GM12878 (cell line): ENCODE measurements at regions not wholly inside any gene's neighbourhood (a gene's known extent, or its start where the extent isn't known, plus 50 kb on each side); places are given as distances from the start of the nearest gene placed in this dataset.

Source experiments
- ATAC-seq: fragments of 200-7000 bp; cut with Tn5 transposase; 3 replicates; pipeline ENCODE4 v1.9.1; 2020; ENCODE audit warnings: mild to moderate bottlenecking, moderate library complexity
- BruUV-seq: library from RNA; stranded (reverse); fragments of 400-500 nt; replicated peaks from 2 replicates; lab custom pipeline; 2021; lab: Mats Ljungman, UMichigan
- CTCF ChIA-PET: fragments of 300-600 bp; sonication (Branson Sonifier 250); formaldehyde crosslinking; extraction: SDS; loops from one replicate; lab custom pipeline; 2021; ENCODE audit warnings: inconsistent platforms; lab: Yijun Ruan, JAX
- POLR2A ChIA-PET: fragments of 350-600 bp; formaldehyde crosslinking; extraction: SDS; loops from one replicate; lab custom pipeline; 2021; ENCODE audit warnings: inconsistent platforms; lab: Charles Lee
- RAD21 ChIA-PET: fragments of 300-600 bp; sonication (Branson Sonifier 250); formaldehyde crosslinking; loops from one replicate; lab custom pipeline; 2023; ENCODE audit warnings: antibody characterized with exemption; ENCODE audit not compliant: unreplicated experiment; lab: Charles Lee
- SMC1A ChIA-PET: fragments of 300-600 bp; sonication (Branson Sonifier 250); formaldehyde crosslinking; loops from one replicate; lab custom pipeline; 2023; ENCODE audit not compliant: unreplicated experiment, uncharacterized antibody; lab: Charles Lee
- DNase-seq: peaks from one replicate; pipeline ENCODE4 v3.0.0-alpha.2; 2011; ENCODE audit warnings: low read depth, low spot score
- FAIRE-seq: peaks from 3 replicates; lab custom pipeline; 2011; peaks lifted over from hg19 to GRCh38; lab: Jason Lieb, UNC
- H2AFZ ChIP-seq: 2 replicates; pipeline ENCODE4 v1.6.0; 2011; ENCODE audit warnings: low read depth, low read length, control low read depth; ENCODE audit not compliant: control insufficient read depth
- H3K27ac ChIP-seq: 2 replicates; pipeline ENCODE4 v1.5.1; 2011; ENCODE audit warnings: control low read depth; ENCODE audit not compliant: control insufficient read depth, insufficient read depth
- H3K27me3 ChIP-seq, 2 experiments: replicated peaks in 1 of 2; 2 replicates each; pipeline versions ENCODE4 v1.6.0 to v1.6.1; 2011; ENCODE audit warnings: low read length in 1 of 2; ENCODE audit not compliant: control insufficient read depth in 2 of 2, insufficient read depth in 2 of 2
- H3K36me3 ChIP-seq, 2 experiments: 2 replicates each; pipeline ENCODE4 v1.5.1; 2011; ENCODE audit warnings: low read length in 1 of 2; ENCODE audit not compliant: control insufficient read depth in 2 of 2, insufficient read depth in 2 of 2
- H3K4me1 ChIP-seq: 2 replicates; pipeline ENCODE4 v1.6.1; 2011; ENCODE audit warnings: mild to moderate bottlenecking, low read length, moderate library complexity, mixed read lengths; ENCODE audit not compliant: control insufficient read depth, insufficient read depth
- H3K4me2 ChIP-seq: 2 replicates; pipeline ENCODE4 v1.6.0; 2011; ENCODE audit warnings: control low read depth; ENCODE audit not compliant: control insufficient read depth, insufficient read depth
- H3K4me3 ChIP-seq: fragments of 200-600 bp; sonication (generic); 2 replicates; pipeline ENCODE4 v1.5.1; 2016
- H3K79me2 ChIP-seq: 2 replicates; pipeline ENCODE4 v1.6.0; 2011; ENCODE audit warnings: low read length; ENCODE audit not compliant: control insufficient read depth, insufficient read depth
- H3K9ac ChIP-seq: 2 replicates; pipeline ENCODE4 v1.8.0; 2011; ENCODE audit warnings: low read length, control low read depth, mixed read lengths; ENCODE audit not compliant: control insufficient read depth, insufficient read depth
- H3K9me3 ChIP-seq: replicated peaks from 3 replicates; pipeline ENCODE4 v1.5.1; 2011; ENCODE audit warnings: mild to moderate bottlenecking, low read length; ENCODE audit not compliant: control insufficient read depth, insufficient read depth
- H4K20me1 ChIP-seq: 2 replicates; pipeline ENCODE4 v1.6.0; 2011; ENCODE audit not compliant: control insufficient read depth, insufficient read depth
- CHD4 ChIP-seq: fragments of 200-600 bp; sonication (generic); IDR thresholded peaks from 2 replicates; pipeline ENCODE4 v1.6.1; 2016; ENCODE audit warnings: mild to moderate bottlenecking
- CREM ChIP-seq: IDR thresholded peaks from 2 replicates; pipeline ENCODE4 v1.6.1; 2014; ENCODE audit warnings: antibody characterized with exemption, low read depth
- NR2C2 ChIP-seq: IDR thresholded peaks from 2 replicates; pipeline ENCODE4 v1.6.1; 2011; ENCODE audit warnings: borderline replicate concordance, low read depth; ENCODE audit not compliant: control insufficient read depth, insufficient read length
- WGBS: methylation state at CpG from one replicate; pipeline ENCODE4 v1.1.6; 2016; ENCODE audit warnings: low lambda C conversion rate; ENCODE audit not compliant: insufficient replicate concordance, insufficient coverage; ENCODE audit errors: missing lambda C conversion rate; 5-methylcytosine and 5-hydroxymethylcytosine counted together
- in situ Hi-C: fragments of 300-500 bp; cut with MboI; formaldehyde crosslinking; loops from 9 replicates; pipeline ENCODE4 v1.14.3; 2018; ENCODE audit warnings: mixed read lengths
- intact Hi-C: fragments of 100-400 bp; cut with micrococcal nuclease; formaldehyde crosslinking; loops from one replicate; pipeline ENCODE4 v1.14.2; 2022; ENCODE audit not compliant: unreplicated experiment

GRCh38 chr3:39751286-39751685 is 58.1 kb upstream of the MYRIP start:
- no TSS peak for BruUV-seq
- no peak for ATAC-seq
- FAIRE-seq: no peak
- H3K9ac ChIP-seq: no peak overlapping the region
- no peaks in the 10 kb centered on the region for H3K27me3 ChIP-seq
- intact Hi-C loops: no loop called here
- H3K4me3 ChIP-seq: no peak overlapping the region
- H4K20me1 ChIP-seq: no peaks in the 10 kb centered on the region
- no peak overlapping the region for H2AFZ ChIP-seq
- H3K9me3 ChIP-seq: no peaks in the 10 kb centered on the region
- H3K79me2 ChIP-seq: no peaks in the 10 kb centered on the region
- ChIA-PET RAD21 (no interaction called here), SMC1A (no interaction called here), CTCF (no interaction called here), POLR2A (no interaction called here)
- no peak for DNase-seq
- no peaks in the 10 kb centered on the region for H3K4me1 ChIP-seq
- in situ Hi-C loops: no loop called here
- TF ChIP-seq NR2C2 (no peak), CREM (no peak)
- 0% methylated on average over 1 of the region's 1 CpG for WGBS
- H3K27ac ChIP-seq: no peak overlapping the region
- H3K36me3 ChIP-seq: no peaks in the 10 kb centered on the region
- H3K4me2 ChIP-seq: no peak overlapping the region

DNA sequence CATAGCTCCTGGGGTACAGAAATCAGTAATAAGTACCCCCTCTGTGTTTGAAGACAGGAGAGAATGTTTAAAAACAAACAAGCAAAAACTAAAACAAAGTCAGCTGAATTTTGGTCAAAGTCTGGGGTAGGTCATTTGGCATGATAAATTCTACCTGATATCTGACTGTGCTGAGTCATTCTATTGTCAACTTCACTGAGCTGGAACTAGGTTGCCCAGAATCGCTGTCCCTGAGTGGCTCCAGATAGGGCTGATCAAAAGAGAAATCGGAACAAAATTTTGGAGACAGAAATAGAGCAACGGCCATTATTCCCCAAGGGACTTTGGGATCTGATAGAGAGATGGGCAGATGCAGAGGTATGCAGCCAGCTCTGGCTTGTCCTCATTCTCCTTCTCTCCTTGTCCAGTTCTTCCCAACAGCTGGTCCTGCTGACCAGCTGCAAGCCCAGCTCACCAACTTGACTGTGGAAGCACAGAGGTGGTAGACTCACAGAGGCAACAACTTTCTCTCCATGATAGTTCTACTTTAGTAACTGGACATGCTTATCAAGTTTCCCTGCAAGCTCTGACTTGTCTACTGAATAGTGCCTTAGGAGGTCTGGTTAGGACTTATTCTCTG is 57.3 kb upstream of the MYRIP start:
- DNase-seq (no peak), ATAC-seq (peak; percentile 75), FAIRE-seq (no peak)
- TF ChIP-seq CHD4: no peak
- ChIA-PET SMC1A (no interaction called here), RAD21 (no interaction called here), POLR2A (no interaction called here), CTCF (no interaction called here)
- BruUV-seq: no TSS peak
- Histone ChIP-seq H3K4me1 (no peaks in the 10 kb centered on the region), H3K4me3 (no peak overlapping the region), H3K36me3 (no peaks in the 10 kb centered on the region), H3K79me2 (no peaks in the 10 kb centered on the region), H3K9ac (no peak overlapping the region), H3K27ac (no peak overlapping the region), H2AFZ (no peak overlapping the region), H3K4me2 (no peak overlapping the region), H3K27me3 (no peaks in the 10 kb centered on the region), H3K9me3 (no peaks in the 10 kb centered on the region), H4K20me1 (no peaks in the 10 kb centered on the region)
- intact Hi-C loops (no loop called here), in situ Hi-C loops (no loop called here)
- WGBS: 7% methylated on average over 3 of the region's 3 CpGs
